SK-N-MC (cell line): ENCODE measurements at regions not wholly inside any gene's neighbourhood (a gene's known extent, or its start where the extent isn't known, plus 50 kb on each side); places are given as distances from the start of the nearest gene placed in this dataset.

Experiments
- DNase-seq: peaks from one replicate; pipeline ENCODE4 v3.0.0-alpha.2; 2011; ENCODE audit warnings: low read depth, low spot score
- H3K27ac ChIP-seq: fragments of 200-600 bp; sonication (generic); 2 replicates; pipeline ENCODE4 v1.5.1; 2016; ENCODE audit warnings: mixed run types
- H3K36me3 ChIP-seq: fragments of 200-600 bp; sonication (generic); 2 replicates; pipeline ENCODE4 v1.6.1; 2017; ENCODE audit warnings: antibody characterized with exemption, low read length, mixed read lengths; ENCODE audit not compliant: insufficient read depth
- H3K4me3 ChIP-seq: fragments of 200-600 bp; sonication (generic); 2 replicates; pipeline ENCODE4 v1.5.1; 2016
- H3K9ac ChIP-seq: fragments of 200-600 bp; sonication (generic); 2 replicates; pipeline ENCODE4 v1.8.0; 2017; ENCODE audit warnings: mixed run types, mixed read lengths; ENCODE audit not compliant: insufficient read length
- H3K9me3 ChIP-seq: fragments of 200-600 bp; sonication (generic); 2 replicates; pipeline ENCODE4 v1.6.1; 2017; ENCODE audit warnings: low read depth, mild to moderate bottlenecking, antibody characterized with exemption, low read length, moderate library complexity, mixed read lengths
- EZH2 ChIP-seq: fragments of 200-600 bp; sonication (generic); IDR thresholded peaks from one replicate; pipeline ENCODE4 v1.6.1; 2017; ENCODE audit warnings: antibody characterized with exemption
- FOXP2 ChIP-seq: optimal IDR thresholded peaks from 2 replicates; pipeline ENCODE3; 2011; ENCODE audit warnings: mild to moderate bottlenecking, moderate library complexity; ENCODE audit not compliant: insufficient read depth; ENCODE audit errors: extremely low read length, control extremely low read depth
- POLR2AphosphoS5 ChIP-seq: IDR thresholded peaks from 2 replicates; pipeline ENCODE4 v1.6.1; 2012; ENCODE audit warnings: mild to moderate bottlenecking, low read depth, low read length, borderline replicate concordance

- no peak overlapping the region for H3K27ac ChIP-seq
- no peak overlapping the region for H3K9ac ChIP-seq
- TF ChIP-seq POLR2AphosphoS5: no peak
- no peak for TF ChIP-seq FOXP2
- TF ChIP-seq EZH2: no peak
- no peaks in the 10 kb centered on the region for H3K9me3 ChIP-seq
- no peaks in the 10 kb centered on the region for H3K36me3 ChIP-seq
- no peak overlapping the region for H3K4me3 ChIP-seq
- DNase-seq: no peak
Measured at GRCh38 chr10:113303544-113304146, 249.2 kb upstream of the HABP2 start.

GRCh38 chr10:113304726-113305125, 248.1 kb upstream of the HABP2 start:
- Histone ChIP-seq H3K27ac (no peak overlapping the region), H3K4me3 (no peak overlapping the region), H3K36me3 (no peaks in the 10 kb centered on the region), H3K9ac (no peak overlapping the region), H3K9me3 (no peaks in the 10 kb centered on the region)
- no peak for DNase-seq
- TF ChIP-seq FOXP2: no peak

GRCh38 chr10:113305871-113306270, 247.0 kb upstream of the HABP2 start:
- no peak for DNase-seq
- no peak for TF ChIP-seq EZH2
- TF ChIP-seq FOXP2: no peak
- no peak for TF ChIP-seq POLR2AphosphoS5

GRCh38 chr10:113309791-113310190, 243.1 kb upstream of the HABP2 start:
- no peak for DNase-seq
- no peak for TF ChIP-seq FOXP2
- Histone ChIP-seq H3K27ac (no peak overlapping the region), H3K4me3 (no peak overlapping the region), H3K9ac (no peak overlapping the region), H3K9me3 (no peaks in the 10 kb centered on the region), H3K36me3 (no peaks in the 10 kb centered on the region)

More at GRCh38 chr10:113305871-113306270, 247.0 kb upstream of the HABP2 start:
- no peak overlapping the region for H3K4me3 ChIP-seq
- no peak overlapping the region for H3K9ac ChIP-seq
- H3K36me3 ChIP-seq: no peaks in the 10 kb centered on the region
- H3K27ac ChIP-seq: no peak overlapping the region
- no peaks in the 10 kb centered on the region for H3K9me3 ChIP-seq

GRCh38 chr10:113310347-113310746, 242.5 kb upstream of the HABP2 start:
- TF ChIP-seq EZH2 (no peak), FOXP2 (no peak), POLR2AphosphoS5 (no peak)
- Histone ChIP-seq H3K27ac (no peak overlapping the region), H3K4me3 (no peak overlapping the region), H3K36me3 (no peaks in the 10 kb centered on the region), H3K9me3 (no peaks in the 10 kb centered on the region), H3K9ac (no peak overlapping the region)
- no peak for DNase-seq

GRCh38 chr10:113313048-113313602, 239.7 kb upstream of the HABP2 start:
- DNase-seq: no peak
- TF ChIP-seq EZH2: no peak
- no peak for TF ChIP-seq POLR2AphosphoS5
- TF ChIP-seq FOXP2: no peak
- Histone ChIP-seq H3K27ac (no peak overlapping the region), H3K9ac (no peak overlapping the region), H3K36me3 (no peaks in the 10 kb centered on the region), H3K4me3 (no peak overlapping the region), H3K9me3 (no peaks in the 10 kb centered on the region)

- no peaks in the 10 kb centered on the region for H3K9me3 ChIP-seq
- H3K27ac ChIP-seq: no peak overlapping the region
- no peaks in the 10 kb centered on the region for H3K36me3 ChIP-seq
- no peak overlapping the region for H3K4me3 ChIP-seq
- TF ChIP-seq FOXP2: no peak
- TF ChIP-seq EZH2: no peak
- no peak for TF ChIP-seq POLR2AphosphoS5
- no peak overlapping the region for H3K9ac ChIP-seq
- DNase-seq: no peak
Measured at GRCh38 chr10:113313722-113314121, 239.1 kb upstream of the HABP2 start.

GRCh38 chr10:113316506-113316905, 236.3 kb upstream of the HABP2 start:
- no peak overlapping the region for H3K4me3 ChIP-seq
- TF ChIP-seq FOXP2 (no peak), EZH2 (no peak), POLR2AphosphoS5 (no peak)

GRCh38 chr10:113317489-113317888, 235.4 kb upstream of the HABP2 start:
- no peak for TF ChIP-seq POLR2AphosphoS5
- no peak for TF ChIP-seq EZH2
- no peak for TF ChIP-seq FOXP2
- H3K4me3 ChIP-seq: no peak overlapping the region
- H3K36me3 ChIP-seq: no peaks in the 10 kb centered on the region
- no peak overlapping the region for H3K27ac ChIP-seq
- no peak for DNase-seq
- no peak overlapping the region for H3K9ac ChIP-seq
- H3K9me3 ChIP-seq: no peaks in the 10 kb centered on the region

More at GRCh38 chr10:113316506-113316905, 236.3 kb upstream of the HABP2 start:
- Histone ChIP-seq H3K9ac (no peak overlapping the region), H3K9me3 (no peaks in the 10 kb centered on the region), H3K36me3 (no peaks in the 10 kb centered on the region), H3K27ac (no peak overlapping the region)
- no peak for DNase-seq
